GM04503 (cell line): ENCODE measurements at regions not wholly inside any gene's neighbourhood (a gene's known extent, or its start where the extent isn't known, plus 50 kb on each side); places are given as distances from the start of the nearest gene placed in this dataset.
A peak's percentile ranks its signal among the peaks of the same experiment; 100 is the strongest.
"Not testable (repeated sequence)": the region's sequence is repeated elsewhere in the genome, so short reads cannot be mapped to it uniquely, and the experiment has no call there.

ENCODE experiments used
- DNase-seq: peaks from one replicate; pipeline ENCODE4 v3.0.0-alpha.2; 2012; ENCODE audit warnings: low read depth

- no peak for DNase-seq
These were observed 334.4 kb downstream of the SRGAP2C start for GRCh38 chr1:121519042-121519755.

GRCh38 chr1:121519756-121520286 lies 335.0 kb downstream of the SRGAP2C start:
- not testable (repeated sequence) for DNase-seq

GRCh38 chr1:121522061-121522759 lies 337.4 kb downstream of the SRGAP2C start:
- no peak for DNase-seq

GRCh38 chr1:121523112-121523511 lies 338.3 kb downstream of the SRGAP2C start:
- not testable (repeated sequence) for DNase-seq

- DNase-seq: no peak
These were observed 340.6 kb downstream of the SRGAP2C start for GRCh38 chr1:121525355-121525754.

- not testable (repeated sequence) for DNase-seq
These were observed 344.2 kb downstream of the SRGAP2C start for GRCh38 chr1:121528958-121529357.

GRCh38 chr1:121530026-121530425 lies 345.3 kb downstream of the SRGAP2C start:
- DNase-seq: not testable (repeated sequence)

GRCh38 chr1:121531747-121532146 lies 347.0 kb downstream of the SRGAP2C start:
- DNase-seq: not testable (repeated sequence)

GRCh38 chr1:121538148-121538547 lies 353.4 kb downstream of the SRGAP2C start:
- not testable (repeated sequence) for DNase-seq

GRCh38 chr1:121538943-121539575 lies 354.3 kb downstream of the SRGAP2C start:
- no peak for DNase-seq

GRCh38 chr1:121543988-121544387 lies 359.2 kb downstream of the SRGAP2C start:
- not testable (repeated sequence) for DNase-seq

GRCh38 chr1:121544500-121544899 lies 359.7 kb downstream of the SRGAP2C start:
- no peak for DNase-seq

GRCh38 chr1:121545899-121546298 lies 361.1 kb downstream of the SRGAP2C start:
- not testable (repeated sequence) for DNase-seq

GRCh38 chr1:121546830-121547591 lies 362.2 kb downstream of the SRGAP2C start:
- peak; percentile 36 for DNase-seq

GRCh38 chr1:121547726-121548125 lies 363.0 kb downstream of the SRGAP2C start:
- not testable (repeated sequence) for DNase-seq

GRCh38 chr1:121550817-121551216 lies 366.0 kb downstream of the SRGAP2C start:
- DNase-seq: not testable (repeated sequence)

- DNase-seq: not testable (repeated sequence)
These were observed 366.7 kb downstream of the SRGAP2C start for GRCh38 chr1:121551491-121551890.

GRCh38 chr1:121556560-121556959 lies 371.8 kb downstream of the SRGAP2C start:
- not testable (repeated sequence) for DNase-seq

- not testable (repeated sequence) for DNase-seq
These were observed 373.3 kb downstream of the SRGAP2C start for GRCh38 chr1:121558034-121558433.

GRCh38 chr1:121558514-121558913 lies 373.7 kb downstream of the SRGAP2C start:
- peak; percentile 86 for DNase-seq

GRCh38 chr1:121566346-121566745 lies 381.6 kb downstream of the SRGAP2C start:
- no peak for DNase-seq

GRCh38 chr1:121569428-121569827 lies 384.7 kb downstream of the SRGAP2C start:
- DNase-seq: no peak
